ENCODE measurements at regions not wholly inside any gene's neighbourhood (a gene's known extent, or its start where the extent isn't known, plus 50 kb on each side); places are given as distances from the start of the nearest gene placed in this dataset.

- H3K4me3 ChIP-seq (ENCODE audit: low read length): no peak overlapping the region
- H3K27me3 ChIP-seq (ENCODE audit: insufficient read depth, low read length): no peaks in the 10 kb centered on the region
- no peaks in the 10 kb centered on the region for H3K9me3 ChIP-seq (ENCODE audit: low read depth, low read length)
- H3K4me1 ChIP-seq (ENCODE audit: insufficient read depth, low read length): no peaks in the 10 kb centered on the region
These were observed 767.3 kb downstream of the TFAP2A start for GRCh38 chr6:9647599-9647998.

- H3K4me1 ChIP-seq (ENCODE audit: insufficient read depth, low read length): no peaks in the 10 kb centered on the region
- H3K9me3 ChIP-seq (ENCODE audit: low read depth, low read length): no peaks in the 10 kb centered on the region
- no peaks in the 10 kb centered on the region for H3K27me3 ChIP-seq (ENCODE audit: insufficient read depth, low read length)
- no peak overlapping the region for H3K4me3 ChIP-seq (ENCODE audit: low read length)
These were observed 767.8 kb downstream of the TFAP2A start for GRCh38 chr6:9647071-9647445.

- Histone ChIP-seq H3K27me3 (ENCODE audit: insufficient read depth, low read length) (no peaks in the 10 kb centered on the region), H3K4me1 (ENCODE audit: insufficient read depth, low read length) (no peaks in the 10 kb centered on the region), H3K4me3 (ENCODE audit: low read length) (no peak overlapping the region), H3K9me3 (ENCODE audit: low read depth, low read length) (no peaks in the 10 kb centered on the region)
These were observed 768.4 kb downstream of the TFAP2A start for GRCh38 chr6:9646342-9647070.

GRCh38 chr6:9638861-9639260 is 776.0 kb downstream of the TFAP2A start:
- Histone ChIP-seq H3K4me1 (ENCODE audit: insufficient read depth, low read length) (no peaks in the 10 kb centered on the region), H3K27me3 (ENCODE audit: insufficient read depth, low read length) (no peaks in the 10 kb centered on the region), H3K9me3 (ENCODE audit: low read depth, low read length) (no peaks in the 10 kb centered on the region), H3K4me3 (ENCODE audit: low read length) (no peak overlapping the region)

- Histone ChIP-seq H3K9me3 (ENCODE audit: low read depth, low read length) (no peaks in the 10 kb centered on the region), H3K4me3 (ENCODE audit: low read length) (no peak overlapping the region), H3K4me1 (ENCODE audit: insufficient read depth, low read length) (no peaks in the 10 kb centered on the region), H3K27me3 (ENCODE audit: insufficient read depth, low read length) (no peaks in the 10 kb centered on the region)
These were observed 780.1 kb downstream of the TFAP2A start for GRCh38 chr6:9634776-9635175.

GRCh38 chr6:9632026-9632425 is 782.8 kb downstream of the TFAP2A start:
- Histone ChIP-seq H3K27me3 (ENCODE audit: insufficient read depth, low read length) (no peaks in the 10 kb centered on the region), H3K4me3 (ENCODE audit: low read length) (no peak overlapping the region), H3K9me3 (ENCODE audit: low read depth, low read length) (no peaks in the 10 kb centered on the region), H3K4me1 (ENCODE audit: insufficient read depth, low read length) (no peaks in the 10 kb centered on the region)

GRCh38 chr6:9628819-9629218 is 786.1 kb downstream of the TFAP2A start:
- Histone ChIP-seq H3K4me1 (ENCODE audit: insufficient read depth, low read length) (no peaks in the 10 kb centered on the region), H3K27me3 (ENCODE audit: insufficient read depth, low read length) (no peaks in the 10 kb centered on the region), H3K9me3 (ENCODE audit: low read depth, low read length) (no peaks in the 10 kb centered on the region), H3K4me3 (ENCODE audit: low read length) (no peak overlapping the region)

GRCh38 chr6:9627916-9628315 is 787.0 kb downstream of the TFAP2A start:
- Histone ChIP-seq H3K27me3 (ENCODE audit: insufficient read depth, low read length) (no peaks in the 10 kb centered on the region), H3K4me1 (ENCODE audit: insufficient read depth, low read length) (no peaks in the 10 kb centered on the region), H3K9me3 (ENCODE audit: low read depth, low read length) (no peaks in the 10 kb centered on the region), H3K4me3 (ENCODE audit: low read length) (no peak overlapping the region)

- Histone ChIP-seq H3K9me3 (ENCODE audit: low read depth, low read length) (no peaks in the 10 kb centered on the region), H3K4me1 (ENCODE audit: insufficient read depth, low read length) (no peaks in the 10 kb centered on the region), H3K27me3 (ENCODE audit: insufficient read depth, low read length) (no peaks in the 10 kb centered on the region), H3K4me3 (ENCODE audit: low read length) (no peak overlapping the region)
These were observed 790.9 kb downstream of the TFAP2A start for GRCh38 chr6:9623985-9624384.

GRCh38 chr6:9623228-9623832 is 791.5 kb downstream of the TFAP2A start:
- H3K4me3 ChIP-seq (ENCODE audit: low read length): no peak overlapping the region
- H3K4me1 ChIP-seq (ENCODE audit: insufficient read depth, low read length): no peaks in the 10 kb centered on the region
- no peaks in the 10 kb centered on the region for H3K9me3 ChIP-seq (ENCODE audit: low read depth, low read length)
- H3K27me3 ChIP-seq (ENCODE audit: insufficient read depth, low read length): no peaks in the 10 kb centered on the region

GRCh38 chr6:9621276-9621675 is 793.6 kb downstream of the TFAP2A start:
- Histone ChIP-seq H3K4me1 (ENCODE audit: insufficient read depth, low read length) (no peaks in the 10 kb centered on the region), H3K4me3 (ENCODE audit: low read length) (no peak overlapping the region), H3K27me3 (ENCODE audit: insufficient read depth, low read length) (no peaks in the 10 kb centered on the region), H3K9me3 (ENCODE audit: low read depth, low read length) (no peaks in the 10 kb centered on the region)

- no peak overlapping the region for H3K4me3 ChIP-seq (ENCODE audit: low read length)
- H3K27me3 ChIP-seq (ENCODE audit: insufficient read depth, low read length): no peaks in the 10 kb centered on the region
- no peaks in the 10 kb centered on the region for H3K9me3 ChIP-seq (ENCODE audit: low read depth, low read length)
These were observed 794.2 kb downstream of the TFAP2A start for GRCh38 chr6:9620687-9621086.

GRCh38 chr6:9620263-9620662 is 794.6 kb downstream of the TFAP2A start:
- no peaks in the 10 kb centered on the region for H3K9me3 ChIP-seq (ENCODE audit: low read depth, low read length)
- H3K4me1 ChIP-seq (ENCODE audit: insufficient read depth, low read length): no peaks in the 10 kb centered on the region
- no peaks in the 10 kb centered on the region for H3K27me3 ChIP-seq (ENCODE audit: insufficient read depth, low read length)
- no peak overlapping the region for H3K4me3 ChIP-seq (ENCODE audit: low read length)

More at GRCh38 chr6:9620687-9621086, 794.2 kb downstream of the TFAP2A start:
- H3K4me1 ChIP-seq (ENCODE audit: insufficient read depth, low read length): no peaks in the 10 kb centered on the region

GRCh38 chr6:9614778-9615177 is 800.1 kb downstream of the TFAP2A start:
- no peaks in the 10 kb centered on the region for H3K27me3 ChIP-seq (ENCODE audit: insufficient read depth, low read length)
- no peaks in the 10 kb centered on the region for H3K4me1 ChIP-seq (ENCODE audit: insufficient read depth, low read length)
- H3K4me3 ChIP-seq (ENCODE audit: low read length): no peak overlapping the region
- H3K9me3 ChIP-seq (ENCODE audit: low read depth, low read length): no peaks in the 10 kb centered on the region

- no peaks in the 10 kb centered on the region for H3K9me3 ChIP-seq (ENCODE audit: low read depth, low read length)
- H3K4me1 ChIP-seq (ENCODE audit: insufficient read depth, low read length): no peaks in the 10 kb centered on the region
- H3K4me3 ChIP-seq (ENCODE audit: low read length): no peak overlapping the region
- no peaks in the 10 kb centered on the region for H3K27me3 ChIP-seq (ENCODE audit: insufficient read depth, low read length)
These were observed 802.4 kb downstream of the TFAP2A start for GRCh38 chr6:9612489-9612888.
